H9 (cell line): ENCODE measurements at regions not wholly inside any gene's neighbourhood (a gene's known extent, or its start where the extent isn't known, plus 50 kb on each side); places are given as distances from the start of the nearest gene placed in this dataset.

ENCODE experiments used
- DNase-seq: peaks from one replicate; pipeline ENCODE4 v3.0.0-alpha.2; 2017
- H2AFZ ChIP-seq: one replicate; pipeline ENCODE4 v1.6.1; 2013; ENCODE audit warnings: mild to moderate bottlenecking, low read length, control low read depth, moderate library complexity
- H2AK5ac ChIP-seq: 2 replicates; pipeline ENCODE4 v1.6.1; 2013; ENCODE audit warnings: low read length, control low read depth, mixed read lengths; ENCODE audit not compliant: insufficient read length
- H2BK120ac ChIP-seq: one replicate; pipeline ENCODE4 v1.6.1; 2013; ENCODE audit warnings: low read depth, mild to moderate bottlenecking, low read length, control low read depth, inconsistent platforms; ENCODE audit not compliant: poor library complexity, severe bottlenecking
- H2BK12ac ChIP-seq: 2 replicates; pipeline ENCODE4 v1.6.1; 2013; ENCODE audit warnings: low read length, control low read depth, mixed read lengths, low read depth; ENCODE audit not compliant: insufficient read length
- H2BK15ac ChIP-seq: 2 replicates; pipeline ENCODE4 v1.6.1; 2013; ENCODE audit warnings: low read depth, low read length, control low read depth
- H2BK20ac ChIP-seq: one replicate; pipeline ENCODE4 v1.6.1; 2013; ENCODE audit warnings: low read depth, mild to moderate bottlenecking, low read length, control low read depth, inconsistent platforms; ENCODE audit not compliant: poor library complexity, severe bottlenecking
- H2BK5ac ChIP-seq: 2 replicates; pipeline ENCODE4 v1.6.1; 2013; ENCODE audit warnings: low read length, control low read depth, mixed read lengths; ENCODE audit not compliant: insufficient read length
- H3K14ac ChIP-seq: 2 replicates; pipeline ENCODE4 v1.6.1; 2013; ENCODE audit warnings: low read length, control low read depth; ENCODE audit not compliant: insufficient read depth
- H3K18ac ChIP-seq: 2 replicates; pipeline ENCODE4 v1.6.1; 2013; ENCODE audit warnings: low read depth, mild to moderate bottlenecking, mixed read lengths, low read length, control low read depth; ENCODE audit not compliant: insufficient read length
- H3K23ac ChIP-seq: 2 replicates; pipeline ENCODE4 v1.6.1; 2013; ENCODE audit warnings: low read length, control low read depth, mixed read lengths, low read depth; ENCODE audit not compliant: insufficient read length
- H3K23me2 ChIP-seq: 2 replicates; pipeline ENCODE4 v1.6.1; 2013; ENCODE audit warnings: low read depth, mild to moderate bottlenecking, mixed read lengths, low read length, control low read depth; ENCODE audit not compliant: insufficient read length, poor library complexity, severe bottlenecking
- H3K27ac ChIP-seq: 2 replicates; pipeline ENCODE4 v1.5.1; 2013; ENCODE audit warnings: low read length, control low read depth, mixed read lengths, low read depth; ENCODE audit not compliant: insufficient read length
- H3K27me3 ChIP-seq: 2 replicates; pipeline ENCODE4 v1.6.1; 2013; ENCODE audit warnings: low read length, control low read depth, inconsistent platforms; ENCODE audit not compliant: insufficient read depth
- H3K4ac ChIP-seq: 2 replicates; pipeline ENCODE4 v1.6.1; 2013; ENCODE audit warnings: low read depth, mild to moderate bottlenecking, control low read depth, inconsistent platforms, low read length, moderate library complexity
- H3K4me1 ChIP-seq: 2 replicates; pipeline ENCODE4 v1.6.1; 2013; ENCODE audit warnings: low read length, control low read depth, inconsistent platforms; ENCODE audit not compliant: insufficient read depth
- H3K4me2 ChIP-seq: 2 replicates; pipeline ENCODE4 v1.6.1; 2013; ENCODE audit warnings: low read length, control low read depth, mixed read lengths; ENCODE audit not compliant: insufficient read length, insufficient read depth
- H3K56ac ChIP-seq: 2 replicates; pipeline ENCODE4 v1.6.1; 2013; ENCODE audit warnings: low read depth, mild to moderate bottlenecking, mixed read lengths, low read length, control low read depth; ENCODE audit not compliant: insufficient read length
- H3K79me1 ChIP-seq: 2 replicates; pipeline ENCODE4 v1.6.1; 2013; ENCODE audit warnings: low read depth, mild to moderate bottlenecking, moderate library complexity, low read length, control low read depth, inconsistent platforms; ENCODE audit not compliant: insufficient read depth, poor library complexity, severe bottlenecking
- H3K79me2 ChIP-seq: 2 replicates; pipeline ENCODE4 v1.6.1; 2013; ENCODE audit warnings: low read length, control low read depth, inconsistent platforms; ENCODE audit not compliant: insufficient read depth
- H3K9ac ChIP-seq: 2 replicates; pipeline ENCODE4 v1.6.1; 2013; ENCODE audit warnings: low read length, control low read depth, mixed read lengths; ENCODE audit not compliant: insufficient read length; ENCODE audit errors: extremely low read depth
- H3K9me3 ChIP-seq: one replicate; pipeline ENCODE4 v1.6.1; 2013; ENCODE audit warnings: low read depth, low read length, inconsistent platforms; ENCODE audit not compliant: control insufficient read depth
- H3T11ph ChIP-seq: one replicate; pipeline ENCODE4 v1.6.1; 2013; ENCODE audit warnings: mild to moderate bottlenecking, low read length, control low read depth, inconsistent platforms
- H4K20me1 ChIP-seq: one replicate; pipeline ENCODE4 v1.6.1; 2013; ENCODE audit not compliant: control insufficient read depth, insufficient read length, insufficient read depth
- H4K5ac ChIP-seq: 2 replicates; pipeline ENCODE4 v1.6.1; 2013; ENCODE audit warnings: low read depth, mild to moderate bottlenecking, mixed read lengths, low read length, control low read depth; ENCODE audit not compliant: insufficient read length
- H4K8ac ChIP-seq: replicated peaks from 2 replicates; pipeline ENCODE4 v1.6.1; 2013; ENCODE audit warnings: low read length, control low read depth, mixed read lengths, low read depth; ENCODE audit not compliant: insufficient read length
- H4K91ac ChIP-seq: 2 replicates; pipeline ENCODE4 v1.6.1; 2013; ENCODE audit warnings: low read depth, mild to moderate bottlenecking, moderate library complexity, mixed read lengths, low read length, control low read depth; ENCODE audit not compliant: insufficient read length
- H3K27ac Mint-ChIP-seq, 3 experiments: 2 replicates in 2 of 3; 3 replicates in 1 of 3; pipeline ENCODE4 v1.8.0; 2020 to 2021; ENCODE audit warnings: mixed read lengths in 3 of 3, mild to moderate bottlenecking in 1 of 3, moderate library complexity in 1 of 3
- H3K27me3 Mint-ChIP-seq: 2 replicates; pipeline ENCODE4 v1.8.0; 2021; ENCODE audit warnings: low read depth, mild to moderate bottlenecking, moderate library complexity, mixed read lengths
- H3K36me3 Mint-ChIP-seq, 3 experiments: 2 replicates in 2 of 3; 3 replicates in 1 of 3; pipeline ENCODE4 v1.8.0; 2020 to 2021; ENCODE audit warnings: low read depth in 3 of 3, mixed read lengths in 3 of 3; ENCODE audit not compliant: insufficient read depth in 1 of 3
- H3K4me1 Mint-ChIP-seq, 2 experiments: 2 replicates each; pipeline ENCODE4 v1.8.0; 2020; ENCODE audit warnings: mixed read lengths in 2 of 2
- H3K4me3 Mint-ChIP-seq, 2 experiments: 2 replicates in 1 of 2; 3 replicates in 1 of 2; pipeline ENCODE4 v1.8.0; 2020 to 2021; ENCODE audit warnings: mild to moderate bottlenecking in 2 of 2, mixed read lengths in 2 of 2, moderate library complexity in 1 of 2
- H3K9me3 Mint-ChIP-seq, 2 experiments: 2 replicates in 1 of 2; 3 replicates in 1 of 2; pipeline ENCODE4 v1.8.0; 2020; ENCODE audit warnings: mild to moderate bottlenecking in 2 of 2, mixed read lengths in 2 of 2, moderate library complexity in 1 of 2
- CTCF ChIP-seq: fragments of 200-600 bp; sonication (generic); conservative IDR thresholded peaks from 3 replicates; pipeline ENCODE4 v1.8.0; 2021; ENCODE audit warnings: antibody characterized with exemption, mild to moderate bottlenecking
- WGBS: extraction: QIAGEN DNeasy Blood & Tissue Kit; methylation state at CpG from one replicate; pipeline ENCODE4 v1.1.7; 2013; ENCODE audit warnings: missing lambda C conversion rate, low lambda C conversion rate, mixed read lengths; ENCODE audit not compliant: insufficient read length; ENCODE audit errors: extremely low coverage; 5-methylcytosine and 5-hydroxymethylcytosine counted together

- H3K9me3 Mint-ChIP-seq: peaks cover 0 to 3% of the 10 kb centered on the region in 2 experiments; a peak in 2 of 5 replicates
Measured at GRCh38 chr5:172544371-172545095, 90.2 kb upstream of the SH3PXD2B start.

More at GRCh38 chr5:172544371-172545095, 90.2 kb upstream of the SH3PXD2B start:
- Histone ChIP-seq H3K9me3 (no peaks in the 10 kb centered on the region), H4K91ac (no peak overlapping the region), H3K23me2 (no peaks in the 10 kb centered on the region), H3K23ac (no peak overlapping the region), H3K9ac (no peak overlapping the region), H3K4me1 (no peaks in the 10 kb centered on the region; the same call in 1 of the 2 replicates), H3K79me1 (no peaks in the 10 kb centered on the region), H2BK20ac (no peak overlapping the region), H2BK12ac (no peak overlapping the region), H3K4me2 (no peak overlapping the region), H2BK15ac (no peak overlapping the region), H3K27ac (no peak overlapping the region), H4K5ac (no peak overlapping the region), H2BK120ac (no peak overlapping the region), H4K20me1 (no peaks in the 10 kb centered on the region), H3K79me2 (no peaks in the 10 kb centered on the region), H2AK5ac (no peak overlapping the region), H3K14ac (no peak overlapping the region), H2BK5ac (no peak overlapping the region), H3T11ph (no peak overlapping the region), H4K8ac (no peak overlapping the region), H3K4ac (no peak overlapping the region), H3K27me3 (no peaks in the 10 kb centered on the region), H3K56ac (no peak overlapping the region), H2AFZ (no peak overlapping the region), H3K18ac (no peak overlapping the region)
- Mint-ChIP-seq H3K27me3 (peaks cover 33% of the 10 kb centered on the region), H3K36me3 (no peaks in the 10 kb centered on the region), H3K4me3 (no peak overlapping the region), H3K4me1 (peaks cover 14 to 25% of the 10 kb centered on the region in 2 experiments), H3K27ac (no peak overlapping the region)
- DNase-seq: no peak
- no peak for TF ChIP-seq CTCF
- WGBS: no CpG with 5 or more reads among the region's 6 CpGs
